MCF 10A (cell line): ENCODE measurements at regions not wholly inside any gene's neighbourhood (a gene's known extent, or its start where the extent isn't known, plus 50 kb on each side); places are given as distances from the start of the nearest gene placed in this dataset.

Experiments
- BruUV-seq: library from RNA; stranded (reverse); fragments of 400-500 nt; replicated peaks from 2 replicates; lab custom pipeline; 2021; lab: Mats Ljungman, UMichigan
- CTCF ChIA-PET: fragments of 300-600 bp; sonication (Branson Sonifier 250); formaldehyde crosslinking; extraction: SDS; loops from one replicate; lab custom pipeline; 2021; ENCODE audit warnings: antibody characterized with exemption, inconsistent platforms; lab: Yijun Ruan, JAX
- POLR2A ChIA-PET: fragments of 300-600, 350-650 bp; sonication (Branson Sonifier 250); formaldehyde crosslinking; extraction: SDS; loops from one replicate; lab custom pipeline; 2020; ENCODE audit warnings: antibody characterized with exemption, inconsistent platforms; lab: Yijun Ruan, JAX
- DNase-seq: peaks from one replicate; pipeline ENCODE4 v3.0.0-alpha.2; 2018; ENCODE audit not compliant: unreplicated experiment
- H3K27ac Mint-ChIP-seq: one replicate; pipeline ENCODE4 v1.8.0; 2022; ENCODE audit warnings: mild to moderate bottlenecking, low read depth, mixed read lengths; ENCODE audit not compliant: unreplicated experiment
- H3K27me3 Mint-ChIP-seq: one replicate; pipeline ENCODE4 v1.8.0; 2022; ENCODE audit warnings: mixed read lengths; ENCODE audit not compliant: insufficient read depth, unreplicated experiment
- H3K36me3 Mint-ChIP-seq: one replicate; pipeline ENCODE4 v1.8.0; 2022; ENCODE audit warnings: mild to moderate bottlenecking, moderate library complexity, mixed read lengths; ENCODE audit not compliant: insufficient read depth, unreplicated experiment
- H3K4me1 Mint-ChIP-seq: one replicate; pipeline ENCODE4 v1.8.0; 2022; ENCODE audit warnings: mixed read lengths; ENCODE audit not compliant: insufficient read depth, unreplicated experiment
- H3K4me3 Mint-ChIP-seq: one replicate; pipeline ENCODE4 v1.8.0; 2022; ENCODE audit warnings: mild to moderate bottlenecking, moderate library complexity, mixed read lengths; ENCODE audit not compliant: unreplicated experiment
- H3K9me3 Mint-ChIP-seq: one replicate; pipeline ENCODE4 v1.8.0; 2022; ENCODE audit warnings: mixed read lengths; ENCODE audit not compliant: unreplicated experiment
- intact Hi-C: fragments of 100-400 bp; cut with micrococcal nuclease; formaldehyde crosslinking; loops from 2 replicates; pipeline ENCODE4 v1.14.1; 2022
- TF ChIP-seq, protein P1 (sequence below): fragments of 200-600 bp; IDR thresholded peaks from one replicate; pipeline ENCODE4 v1.8.0; 2022; ENCODE audit warnings: antibody characterized with exemption, mild to moderate bottlenecking; ENCODE audit not compliant: unreplicated experiment

DNA sequence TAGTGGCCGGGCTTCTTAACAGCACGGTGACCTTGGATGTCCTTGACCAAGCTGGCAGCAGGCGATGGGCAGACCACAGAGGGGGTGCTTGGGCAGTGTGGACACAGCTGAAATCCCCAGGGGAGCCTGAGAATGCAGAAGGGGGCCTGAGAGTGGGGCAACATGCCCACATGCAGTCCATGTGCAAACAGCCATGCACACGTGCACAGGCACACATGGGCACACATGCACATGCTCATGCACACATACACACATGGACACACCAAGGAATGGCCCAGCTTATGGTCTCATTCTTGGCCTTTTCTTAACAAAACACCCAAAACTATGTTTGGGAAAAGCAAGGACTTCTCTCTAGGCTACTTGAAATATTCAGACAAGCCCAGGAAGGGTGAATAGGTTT is 483.9 kb upstream of the MKI67 start:
- TF ChIP-seq, protein P1, sequence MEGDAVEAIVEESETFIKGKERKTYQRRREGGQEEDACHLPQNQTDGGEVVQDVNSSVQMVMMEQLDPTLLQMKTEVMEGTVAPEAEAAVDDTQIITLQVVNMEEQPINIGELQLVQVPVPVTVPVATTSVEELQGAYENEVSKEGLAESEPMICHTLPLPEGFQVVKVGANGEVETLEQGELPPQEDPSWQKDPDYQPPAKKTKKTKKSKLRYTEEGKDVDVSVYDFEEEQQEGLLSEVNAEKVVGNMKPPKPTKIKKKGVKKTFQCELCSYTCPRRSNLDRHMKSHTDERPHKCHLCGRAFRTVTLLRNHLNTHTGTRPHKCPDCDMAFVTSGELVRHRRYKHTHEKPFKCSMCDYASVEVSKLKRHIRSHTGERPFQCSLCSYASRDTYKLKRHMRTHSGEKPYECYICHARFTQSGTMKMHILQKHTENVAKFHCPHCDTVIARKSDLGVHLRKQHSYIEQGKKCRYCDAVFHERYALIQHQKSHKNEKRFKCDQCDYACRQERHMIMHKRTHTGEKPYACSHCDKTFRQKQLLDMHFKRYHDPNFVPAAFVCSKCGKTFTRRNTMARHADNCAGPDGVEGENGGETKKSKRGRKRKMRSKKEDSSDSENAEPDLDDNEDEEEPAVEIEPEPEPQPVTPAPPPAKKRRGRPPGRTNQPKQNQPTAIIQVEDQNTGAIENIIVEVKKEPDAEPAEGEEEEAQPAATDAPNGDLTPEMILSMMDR = no peak
- intact Hi-C loops = no loop called here
- no peaks in the 10 kb centered on the region for H3K36me3 Mint-ChIP-seq
- DNase-seq = no peak
- ChIA-PET CTCF (interaction anchor here (0.6 kb wide), 1 partner anchor 1032 kb away, joined by 3 read pairs; no protein-coding TSS in a partner anchor), POLR2A (no interaction called here)
- no peaks in the 10 kb centered on the region for H3K27me3 Mint-ChIP-seq
- BruUV-seq = no TSS peak
- no peak overlapping the region for H3K4me3 Mint-ChIP-seq
- H3K27ac Mint-ChIP-seq = no peak overlapping the region
- no peaks in the 10 kb centered on the region for H3K9me3 Mint-ChIP-seq
- H3K4me1 Mint-ChIP-seq = peaks cover 6% of the 10 kb centered on the region

DNA sequence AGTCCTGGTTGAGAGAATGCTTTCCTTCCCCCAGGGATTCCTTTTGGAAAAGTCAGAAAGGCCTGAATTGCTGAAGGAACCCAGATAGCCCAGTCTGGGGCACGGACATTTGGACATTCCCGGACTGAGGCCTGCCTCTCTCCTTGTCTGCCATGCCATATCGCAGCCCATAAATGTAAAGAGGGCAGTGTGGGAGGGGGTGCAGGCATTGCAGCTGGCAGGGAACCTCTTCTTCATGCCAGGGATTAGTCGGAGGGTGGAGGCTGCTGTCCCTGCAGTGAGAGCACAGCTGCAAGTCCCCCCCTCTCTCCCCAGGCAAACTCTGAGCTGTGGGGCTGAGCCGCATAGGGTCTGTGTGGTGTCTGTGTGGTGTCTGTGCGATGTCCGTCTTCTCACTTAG is 486.0 kb upstream of the MKI67 start:
- POLR2A ChIA-PET = no interaction called here
- no peak for DNase-seq
- BruUV-seq = no TSS peak
- Mint-ChIP-seq H3K27ac (no peak overlapping the region), H3K36me3 (no peaks in the 10 kb centered on the region), H3K4me1 (no peaks in the 10 kb centered on the region), H3K9me3 (no peaks in the 10 kb centered on the region), H3K4me3 (no peak overlapping the region), H3K27me3 (no peaks in the 10 kb centered on the region)
- intact Hi-C loops = no loop called here
- TF ChIP-seq, protein P1 = no peak
- CTCF ChIA-PET = no interaction called here

DNA sequence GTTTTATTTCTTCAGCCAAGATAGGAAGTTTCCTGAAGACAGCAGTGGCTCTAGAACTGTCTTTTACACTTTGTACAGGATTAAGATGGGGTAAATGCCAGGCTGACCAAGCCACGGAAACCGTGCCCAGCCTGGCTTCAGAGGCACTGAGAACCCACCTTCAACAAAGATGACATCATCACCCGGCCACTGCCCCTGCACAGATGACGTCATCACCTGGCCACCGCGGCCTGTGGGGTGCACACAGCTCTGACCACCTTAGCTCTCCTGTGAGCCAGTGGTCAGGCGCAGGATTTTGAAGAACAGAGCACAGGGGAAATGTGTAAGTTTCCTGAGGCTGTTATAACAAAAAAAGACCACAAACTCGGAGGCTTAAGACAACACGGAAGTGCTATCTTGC is 486.4 kb upstream of the MKI67 start:
- H3K4me3 Mint-ChIP-seq = no peak overlapping the region
- BruUV-seq = no TSS peak
- no peaks in the 10 kb centered on the region for H3K27me3 Mint-ChIP-seq
- no peaks in the 10 kb centered on the region for H3K36me3 Mint-ChIP-seq
- TF ChIP-seq, protein P1 = no peak
- intact Hi-C loops = no loop called here
- no peak for DNase-seq
- H3K9me3 Mint-ChIP-seq = no peaks in the 10 kb centered on the region
- H3K4me1 Mint-ChIP-seq = no peaks in the 10 kb centered on the region
- CTCF ChIA-PET = no interaction called here
- H3K27ac Mint-ChIP-seq = no peak overlapping the region
- POLR2A ChIA-PET = no interaction called here

DNA sequence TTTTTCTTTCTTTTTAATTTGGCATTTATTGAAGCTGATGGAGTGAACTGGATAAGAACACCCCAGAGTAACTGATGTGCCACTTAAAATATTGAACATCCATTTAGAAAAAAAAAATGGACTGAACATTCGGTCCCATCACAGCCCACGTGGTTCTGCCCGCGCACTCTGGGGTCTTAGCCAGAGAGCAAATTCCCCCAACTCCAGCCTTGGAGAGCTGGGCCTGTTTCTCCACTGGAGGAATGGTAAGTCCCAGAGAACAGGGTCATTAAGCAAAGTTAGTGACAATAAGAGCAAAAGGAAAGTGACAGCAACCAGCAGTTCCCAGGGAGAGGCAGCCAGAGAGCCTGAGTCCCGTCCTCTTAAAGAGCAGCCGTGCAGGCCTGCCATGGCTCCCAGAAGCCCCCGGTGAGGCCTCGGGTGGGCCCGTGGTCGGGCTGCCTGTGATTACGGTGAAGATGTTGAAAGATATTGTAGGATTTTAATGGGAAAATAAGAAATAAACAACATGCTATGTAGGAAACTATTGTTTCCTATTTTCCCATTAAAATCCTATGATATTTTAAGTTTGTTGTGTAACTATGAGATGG is 487.9 kb upstream of the MKI67 start:
- BruUV-seq = no TSS peak
- H3K27ac Mint-ChIP-seq = no peak overlapping the region
- ChIA-PET CTCF (interaction anchor here (1.0 kb wide), 1 partner anchor 1471 kb away, joined by 5 read pairs; no protein-coding TSS in a partner anchor), POLR2A (no interaction called here)
- TF ChIP-seq, protein P1 = no peak
- intact Hi-C loops = no loop called here
- H3K4me3 Mint-ChIP-seq = no peak overlapping the region
- H3K36me3 Mint-ChIP-seq = no peaks in the 10 kb centered on the region
- no peaks in the 10 kb centered on the region for H3K4me1 Mint-ChIP-seq
- H3K9me3 Mint-ChIP-seq = no peaks in the 10 kb centered on the region
- no peak for DNase-seq
- H3K27me3 Mint-ChIP-seq = no peaks in the 10 kb centered on the region
